ENCODE measurements at regions not wholly inside any gene's neighbourhood (a gene's known extent, or its start where the extent isn't known, plus 50 kb on each side); places are given as distances from the start of the nearest gene placed in this dataset.

GRCh38 chr14:54175298-54175942 lies 218.8 kb upstream of the BMP4 start:
- DNase-seq (ENCODE audit: low read depth), result peak; percentile 16

- DNase-seq (ENCODE audit: low read depth), result no peak
Measured at GRCh38 chr14:54177019-54177418, 219.8 kb upstream of the CDKN3 start.

GRCh38 chr14:54177641-54178621 lies 218.9 kb upstream of the CDKN3 start:
- DNase-seq (ENCODE audit: low read depth), result no peak

- no peak for DNase-seq (ENCODE audit: low read depth)
Measured at GRCh38 chr14:54182419-54183045, 214.3 kb upstream of the CDKN3 start.

GRCh38 chr14:54186821-54187763 lies 209.7 kb upstream of the CDKN3 start:
- DNase-seq (ENCODE audit: low read depth), result no peak

- no peak for DNase-seq (ENCODE audit: low read depth)
Measured at GRCh38 chr14:54188064-54188666, 208.6 kb upstream of the CDKN3 start.

GRCh38 chr14:54189333-54189732 lies 207.5 kb upstream of the CDKN3 start:
- DNase-seq (ENCODE audit: low read depth), result no peak

GRCh38 chr14:54189748-54190354 lies 207.0 kb upstream of the CDKN3 start:
- no peak for DNase-seq (ENCODE audit: low read depth)

GRCh38 chr14:54191846-54192245 lies 205.0 kb upstream of the CDKN3 start:
- no peak for DNase-seq (ENCODE audit: low read depth)

GRCh38 chr14:54192610-54193009 lies 204.2 kb upstream of the CDKN3 start:
- DNase-seq (ENCODE audit: low read depth), result no peak

GRCh38 chr14:54193871-54194270 lies 202.9 kb upstream of the CDKN3 start:
- no peak for DNase-seq (ENCODE audit: low read depth)

- no peak for DNase-seq (ENCODE audit: low read depth)
Measured at GRCh38 chr14:54194501-54194900, 202.3 kb upstream of the CDKN3 start.

- DNase-seq (ENCODE audit: low read depth), result no peak
Measured at GRCh38 chr14:54197369-54197768, 199.4 kb upstream of the CDKN3 start.

GRCh38 chr14:54200726-54201125 lies 196.1 kb upstream of the CDKN3 start:
- no peak for DNase-seq (ENCODE audit: low read depth)

GRCh38 chr14:54202288-54202687 lies 194.5 kb upstream of the CDKN3 start:
- DNase-seq (ENCODE audit: low read depth), result no peak

- no peak for DNase-seq (ENCODE audit: low read depth)
Measured at GRCh38 chr14:54206516-54206915, 190.3 kb upstream of the CDKN3 start.

- DNase-seq (ENCODE audit: low read depth), result no peak
Measured at GRCh38 chr14:54207075-54207474, 189.7 kb upstream of the CDKN3 start.

- no peak for DNase-seq (ENCODE audit: low read depth)
Measured at GRCh38 chr14:54207476-54208462, 189.0 kb upstream of the CDKN3 start.

GRCh38 chr14:54208751-54209150 lies 188.1 kb upstream of the CDKN3 start:
- no peak for DNase-seq (ENCODE audit: low read depth)
